H1 (cell line): ENCODE measurements at regions not wholly inside any gene's neighbourhood (a gene's known extent, or its start where the extent isn't known, plus 50 kb on each side); places are given as distances from the start of the nearest gene placed in this dataset.

Source experiments
- ASH2L ChIP-seq: fragments of 200-600, 300-600 bp; sonication (generic); IDR thresholded peaks from one replicate; pipeline ENCODE4 v1.7.1; 2017; ENCODE audit warnings: low read length
- CTCF ChIP-seq, 3 experiments: IDR thresholded peaks; 1 replicate in 2 of 3; 2 replicates in 1 of 3; pipeline versions ENCODE4 v1.5.1 to v1.6.1; 2011; ENCODE audit warnings: low read length in 3 of 3, mild to moderate bottlenecking in 3 of 3, inconsistent platforms in 2 of 3, low read depth in 1 of 3, moderate library complexity in 1 of 3; ENCODE audit not compliant: insufficient read depth in 1 of 3; ENCODE audit errors: control extremely low read depth in 1 of 3
- JUN ChIP-seq: IDR thresholded peaks from 2 replicates; pipeline ENCODE4 v1.6.1; 2011; ENCODE audit warnings: low read depth, mild to moderate bottlenecking, improper control_type of control experiment, low read length
- JUND ChIP-seq: IDR thresholded peaks from 2 replicates; pipeline ENCODE4 v1.6.1; 2011; ENCODE audit warnings: mild to moderate bottlenecking, improper control_type of control experiment, low read length
- POLR2A ChIP-seq, 2 experiments: IDR thresholded peaks; 1 replicate in 1 of 2; 2 replicates in 1 of 2; pipeline ENCODE4 v1.6.1; 2011; ENCODE audit warnings: low read depth in 2 of 2, low read length in 2 of 2, mild to moderate bottlenecking in 2 of 2; ENCODE audit errors: control extremely low read depth in 1 of 2
- POLR2AphosphoS5 ChIP-seq: IDR thresholded peaks from 2 replicates; pipeline ENCODE4 v1.6.1; 2011; ENCODE audit warnings: low read depth, low read length
- RAD21 ChIP-seq, 2 experiments: IDR thresholded peaks in 1 of 2; conservative IDR thresholded peaks in 1 of 2; 2 replicates each; pipeline ENCODE4 v1.6.1; 2011; ENCODE audit warnings: low read depth in 2 of 2, low read length in 2 of 2, improper control_type of control experiment in 1 of 2, inconsistent platforms in 1 of 2, mild to moderate bottlenecking in 1 of 2, moderate library complexity in 1 of 2
- SRF ChIP-seq: IDR thresholded peaks from 2 replicates; pipeline ENCODE4 v1.6.1; 2011; ENCODE audit warnings: mild to moderate bottlenecking, low read depth, low read length, moderate library complexity
- TAF1 ChIP-seq: IDR thresholded peaks from 2 replicates; pipeline ENCODE4 v1.6.1; 2011; ENCODE audit warnings: mild to moderate bottlenecking, low read depth, low read length
- TEAD4 ChIP-seq: IDR thresholded peaks from 2 replicates; pipeline ENCODE4 v1.6.1; 2012; ENCODE audit warnings: low read depth, low read length, inconsistent platforms, mixed read lengths
- TF ChIP-seq, protein P1 (sequence below): IDR thresholded peaks from 2 replicates; pipeline ENCODE4 v1.6.1; 2011; ENCODE audit warnings: low read depth, mild to moderate bottlenecking, low read length; ENCODE audit not compliant: insufficient read depth

GRCh38 chr2:55781542-55781941 lies 87.9 kb upstream of the PNPT1 start:
- TF ChIP-seq POLR2A (IDR thresholded peaks at IDR 0.05; ENCODE audit: control extremely low read depth in 1 of 2, low read depth in 2 of 2, low read length in 2 of 2): no peak
- TF ChIP-seq CTCF (IDR thresholded peaks at IDR 0.05; ENCODE audit: control extremely low read depth in 1 of 3, insufficient read depth in 1 of 3, low read depth in 1 of 3, low read length in 3 of 3): no peak
- no peak for TF ChIP-seq SRF
- TF ChIP-seq, protein P1, sequence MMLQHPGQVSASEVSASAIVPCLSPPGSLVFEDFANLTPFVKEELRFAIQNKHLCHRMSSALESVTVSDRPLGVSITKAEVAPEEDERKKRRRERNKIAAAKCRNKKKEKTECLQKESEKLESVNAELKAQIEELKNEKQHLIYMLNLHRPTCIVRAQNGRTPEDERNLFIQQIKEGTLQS: no peak
- no peak for TF ChIP-seq TAF1
- TF ChIP-seq JUN: no peak
- no peak for TF ChIP-seq ASH2L
- TF ChIP-seq JUND: no peak
- no peak for TF ChIP-seq POLR2AphosphoS5
- TF ChIP-seq TEAD4: no peak
- peak in 1 of 2 experiments; percentile 25; a peak in 2 of 4 replicates for TF ChIP-seq RAD21 (IDR thresholded peaks at IDR 0.05 in 1 of 2, conservative IDR thresholded peaks at IDR 0.05 in 1 of 2; ENCODE audit: low read depth in 2 of 2, low read length in 2 of 2)
